Subcutaneous abdominal adipose tissue (tissue), 5 donors: ENCODE measurements at regions not wholly inside any gene's neighbourhood (a gene's known extent, or its start where the extent isn't known, plus 50 kb on each side); places are given as distances from the start of the nearest gene placed in this dataset.

Source experiments
- H3K27ac ChIP-seq: one replicate; pipeline ENCODE4 v1.7.0; 2013; ENCODE audit warnings: low read depth, mild to moderate bottlenecking, inconsistent platforms, low read length, moderate library complexity
- H3K27me3 ChIP-seq, 5 donors: one replicate each; pipeline ENCODE4 v1.7.0; 2013; ENCODE audit warnings: low read length in 5 of 5, inconsistent platforms in 1 of 5; ENCODE audit not compliant: control insufficient read depth in 5 of 5, insufficient read depth in 4 of 5
- H3K36me3 ChIP-seq, 5 donors: one replicate each; pipeline ENCODE4 v1.7.0; 2013; ENCODE audit warnings: low read length in 5 of 5; ENCODE audit not compliant: control insufficient read depth in 5 of 5, insufficient read depth in 5 of 5
- H3K4me1 ChIP-seq, 5 donors: one replicate each; pipeline ENCODE4 v1.7.0; 2013; ENCODE audit warnings: low read length in 5 of 5, mild to moderate bottlenecking in 3 of 5, moderate library complexity in 1 of 5; ENCODE audit not compliant: control insufficient read depth in 5 of 5, insufficient read depth in 5 of 5
- H3K4me3 ChIP-seq, 5 donors: one replicate each; pipeline ENCODE4 v1.7.0; 2013; ENCODE audit warnings: low read length in 5 of 5, low read depth in 1 of 5
- H3K9ac ChIP-seq, 5 donors: one replicate each; pipeline ENCODE4 v1.7.0; 2013; ENCODE audit warnings: low read length in 5 of 5, mild to moderate bottlenecking in 4 of 5, moderate library complexity in 3 of 5
- H3K9me3 ChIP-seq, 5 donors: one replicate each; pipeline ENCODE4 v1.7.0; 2013; ENCODE audit warnings: low read length in 5 of 5; ENCODE audit not compliant: control insufficient read depth in 5 of 5
- donor health status: healthy.
- donor health status: healthy.
- donor health status: healthy.
- donor health status: healthy.
- donor health status: healthy.

- no peak overlapping the region for H3K9ac ChIP-seq
- H3K9me3 ChIP-seq = no peaks in the 10 kb centered on the region
- no peaks in the 10 kb centered on the region for H3K27me3 ChIP-seq
Observed at GRCh38 chr7:115683093-115683492, 347.5 kb downstream of the TFEC start.

DNA sequence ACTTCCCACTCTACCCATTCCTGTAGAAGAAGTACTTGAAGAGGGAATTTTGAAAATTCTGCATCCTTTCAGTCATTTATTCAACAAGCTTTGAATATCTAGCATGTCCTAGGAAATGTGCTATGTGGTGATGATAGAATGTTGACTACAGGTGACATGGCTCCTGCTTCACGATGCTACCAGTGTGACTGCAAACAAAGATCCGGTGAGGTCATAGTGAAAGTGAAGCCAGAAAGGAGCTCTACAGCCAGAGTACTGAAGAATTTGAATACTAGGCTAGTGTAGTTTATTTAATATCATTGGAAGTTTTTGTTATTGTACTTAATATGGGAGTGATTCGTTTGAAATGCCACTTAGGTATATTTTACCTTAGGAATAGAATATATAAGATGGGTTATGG lies 348.1 kb downstream of the TFEC start:
- no peak overlapping the region for H3K9ac ChIP-seq
- no peaks in the 10 kb centered on the region for H3K9me3 ChIP-seq
- H3K36me3 ChIP-seq = no peaks in the 10 kb centered on the region
- no peak overlapping the region for H3K27ac ChIP-seq
- H3K4me1 ChIP-seq = peaks cover 0 to 10% (median 0%) of the 10 kb centered on the region in 5 donors
- H3K4me3 ChIP-seq = no peak overlapping the region
- H3K27me3 ChIP-seq = no peaks in the 10 kb centered on the region

More at GRCh38 chr7:115683093-115683492, 347.5 kb downstream of the TFEC start:
- Histone ChIP-seq H3K36me3 (no peaks in the 10 kb centered on the region), H3K4me3 (no peak overlapping the region), H3K27ac (no peak overlapping the region), H3K4me1 (peaks cover 0 to 7% (median 0%) of the 10 kb centered on the region in 5 donors)

DNA sequence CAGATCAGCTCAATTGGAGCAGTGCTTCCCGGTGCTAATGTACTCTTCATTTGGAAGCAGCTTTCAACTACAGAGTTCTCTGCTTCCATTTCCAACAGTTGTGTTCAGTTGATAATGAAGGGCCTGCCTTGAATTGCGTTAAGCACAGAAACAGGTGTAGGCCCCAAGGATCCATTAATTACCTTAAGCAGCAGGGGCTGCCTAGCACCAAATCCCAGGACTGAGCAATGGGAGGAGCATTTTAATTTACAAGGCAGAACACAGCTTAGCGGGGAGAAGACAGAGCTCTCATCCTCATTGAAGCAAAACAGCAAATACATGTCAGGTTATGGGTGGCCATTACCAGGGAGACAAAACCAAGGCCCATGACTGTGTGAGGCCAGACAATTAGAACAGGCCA lies 349.6 kb downstream of the TFEC start:
- no peak overlapping the region for H3K4me3 ChIP-seq
- H3K9me3 ChIP-seq = no peaks in the 10 kb centered on the region
- H3K27me3 ChIP-seq = no peaks in the 10 kb centered on the region
- no peaks in the 10 kb centered on the region for H3K36me3 ChIP-seq
- H3K9ac ChIP-seq = no peak overlapping the region
- peaks cover 0 to 10% (median 0%) of the 10 kb centered on the region in 5 donors for H3K4me1 ChIP-seq
- no peak overlapping the region for H3K27ac ChIP-seq

- Histone ChIP-seq H3K27me3 (no peaks in the 10 kb centered on the region), H3K4me3 (no peak overlapping the region), H3K9me3 (no peaks in the 10 kb centered on the region), H3K36me3 (no peaks in the 10 kb centered on the region), H3K4me1 (peaks cover 0 to 10% (median 0%) of the 10 kb centered on the region in 5 donors), H3K9ac (no peak overlapping the region), H3K27ac (no peak overlapping the region)
Observed at GRCh38 chr7:115679976-115680375, 350.6 kb downstream of the TFEC start.

DNA sequence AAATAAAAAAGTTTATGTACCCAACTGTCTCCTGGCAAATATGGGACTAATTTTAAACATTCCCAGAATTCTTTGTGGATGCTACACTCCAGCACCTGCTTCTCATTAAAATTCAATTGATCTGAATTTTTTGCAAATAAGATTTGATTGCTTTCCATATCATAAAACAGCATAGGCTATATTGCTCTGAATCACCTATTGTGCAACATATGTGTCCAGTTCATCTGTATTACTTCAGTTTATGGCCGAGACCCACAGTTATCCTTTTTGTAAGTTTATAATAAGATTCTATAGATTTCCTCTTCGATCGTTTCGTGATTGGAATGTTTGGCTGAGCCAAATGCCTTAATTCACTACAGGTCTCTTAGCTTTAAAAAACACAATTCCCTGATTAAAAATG lies 351.1 kb downstream of the TFEC start:
- H3K9ac ChIP-seq = no peak overlapping the region

GRCh38 chr7:115678086-115678982 lies 352.2 kb downstream of the TFEC start:
- Histone ChIP-seq H3K4me3 (peak overlapping the region in 3 of 5 donors; percentile 1 to 35 (median 4)), H3K9me3 (no peaks in the 10 kb centered on the region), H3K27ac (no peak overlapping the region), H3K9ac (no peak overlapping the region), H3K27me3 (no peaks in the 10 kb centered on the region), H3K4me1 (peaks cover 0 to 10% (median 0%) of the 10 kb centered on the region in 5 donors), H3K36me3 (no peaks in the 10 kb centered on the region)

More for the DNA sequence above, 351.1 kb downstream of the TFEC start:
- no peak overlapping the region for H3K4me3 ChIP-seq
- peaks cover 0 to 10% (median 0%) of the 10 kb centered on the region in 5 donors for H3K4me1 ChIP-seq
- H3K27ac ChIP-seq = no peak overlapping the region
- H3K9me3 ChIP-seq = no peaks in the 10 kb centered on the region
- no peaks in the 10 kb centered on the region for H3K27me3 ChIP-seq
- no peaks in the 10 kb centered on the region for H3K36me3 ChIP-seq

DNA sequence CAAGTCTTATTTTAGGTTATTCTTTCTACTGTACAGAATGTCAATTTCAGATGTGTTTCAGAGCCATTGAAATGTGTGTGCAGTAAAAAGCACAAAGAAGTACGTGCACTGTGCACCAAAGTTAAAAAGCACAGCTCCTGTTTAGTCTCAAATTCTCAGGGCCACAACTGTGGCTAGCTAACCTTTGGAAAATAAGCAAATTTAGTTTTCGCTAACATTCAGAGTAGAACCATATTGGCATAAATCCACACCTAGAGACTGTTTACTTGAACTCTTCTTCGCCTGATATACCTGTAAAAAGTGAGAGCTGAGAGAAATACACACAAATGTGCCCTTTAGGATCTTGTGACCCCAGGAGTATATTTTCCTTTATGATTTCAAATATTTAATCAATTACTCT lies 353.9 kb downstream of the TFEC start:
- Histone ChIP-seq H3K9ac (no peak overlapping the region), H3K9me3 (no peaks in the 10 kb centered on the region), H3K27me3 (no peaks in the 10 kb centered on the region), H3K4me1 (peaks cover 0 to 10% (median 0%) of the 10 kb centered on the region in 5 donors), H3K36me3 (no peaks in the 10 kb centered on the region), H3K27ac (no peak overlapping the region), H3K4me3 (no peak overlapping the region)

- H3K36me3 ChIP-seq = no peaks in the 10 kb centered on the region
- no peak overlapping the region for H3K4me3 ChIP-seq
- H3K9ac ChIP-seq = no peak overlapping the region
- no peaks in the 10 kb centered on the region for H3K9me3 ChIP-seq
- H3K27me3 ChIP-seq = no peaks in the 10 kb centered on the region
- H3K4me1 ChIP-seq = peaks cover 0 to 10% (median 0%) of the 10 kb centered on the region in 5 donors
- H3K27ac ChIP-seq = no peak overlapping the region
Observed at GRCh38 chr7:115676080-115676479, 354.5 kb downstream of the TFEC start.

- Histone ChIP-seq H3K4me1 (peaks cover 0 to 10% (median 0%) of the 10 kb centered on the region in 5 donors), H3K36me3 (no peaks in the 10 kb centered on the region), H3K9ac (no peak overlapping the region), H3K27ac (no peak overlapping the region), H3K27me3 (no peaks in the 10 kb centered on the region), H3K4me3 (no peak overlapping the region), H3K9me3 (no peaks in the 10 kb centered on the region)
Observed at GRCh38 chr7:115674467-115675024, 356.0 kb downstream of the TFEC start.

DNA sequence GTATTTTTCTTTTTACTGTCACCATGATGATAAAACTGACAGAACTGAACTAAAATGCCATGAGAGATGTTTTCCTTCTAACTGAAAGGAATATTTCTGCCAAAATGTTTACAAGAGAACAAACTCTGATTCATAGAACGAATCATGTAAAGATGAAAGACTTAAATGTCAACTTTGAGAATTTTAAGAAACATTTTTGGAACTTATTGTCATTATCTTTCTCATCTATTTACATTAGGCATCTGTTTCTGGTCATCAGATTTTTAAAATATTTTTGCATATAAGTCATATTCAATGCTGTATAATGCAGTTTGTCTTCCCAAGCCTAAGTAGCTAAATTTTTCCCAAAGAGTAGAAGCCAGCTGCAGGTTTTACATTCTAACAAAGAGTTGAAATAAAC lies 358.5 kb downstream of the TFEC start:
- Histone ChIP-seq H3K27me3 (peaks cover 0 to 3% (median 0%) of the 10 kb centered on the region in 5 donors), H3K4me1 (no peaks in the 10 kb centered on the region), H3K9me3 (no peaks in the 10 kb centered on the region), H3K9ac (no peak overlapping the region), H3K36me3 (no peaks in the 10 kb centered on the region), H3K4me3 (no peak overlapping the region), H3K27ac (no peak overlapping the region)
